T-helper 2 cell treated with Interferon-gamma antibody and Interleukin-4, amounts not matched to agents 5 μg/mL and 100 μg/mL, for 36 hours (primary cell): ENCODE measurements at regions not wholly inside any gene's neighbourhood (a gene's known extent, or its start where the extent isn't known, plus 50 kb on each side); places are given as distances from the start of the nearest gene placed in this dataset.

ENCODE experiments used
- DNase-seq: peaks from one replicate; pipeline ENCODE4 v3.0.0; 2021; ENCODE audit warnings: low spot score
- H3K27ac Mint-ChIP-seq: one replicate; pipeline ENCODE4 v1.8.0; 2021; ENCODE audit warnings: mild to moderate bottlenecking, mixed read lengths
- H3K27me3 Mint-ChIP-seq: one replicate; pipeline ENCODE4 v1.8.0; 2021; ENCODE audit warnings: low read depth, mixed read lengths
- H3K36me3 Mint-ChIP-seq: one replicate; pipeline ENCODE4 v1.8.0; 2021; ENCODE audit warnings: low read depth, mixed read lengths
- H3K4me1 Mint-ChIP-seq: one replicate; pipeline ENCODE4 v1.8.0; 2021; ENCODE audit warnings: low read depth, mixed read lengths
- H3K4me3 Mint-ChIP-seq: one replicate; pipeline ENCODE4 v1.8.0; 2022; ENCODE audit warnings: mild to moderate bottlenecking, moderate library complexity, mixed read lengths
- H3K9me3 Mint-ChIP-seq: one replicate; pipeline ENCODE4 v1.8.0; 2021; ENCODE audit warnings: mixed read lengths

DNA sequence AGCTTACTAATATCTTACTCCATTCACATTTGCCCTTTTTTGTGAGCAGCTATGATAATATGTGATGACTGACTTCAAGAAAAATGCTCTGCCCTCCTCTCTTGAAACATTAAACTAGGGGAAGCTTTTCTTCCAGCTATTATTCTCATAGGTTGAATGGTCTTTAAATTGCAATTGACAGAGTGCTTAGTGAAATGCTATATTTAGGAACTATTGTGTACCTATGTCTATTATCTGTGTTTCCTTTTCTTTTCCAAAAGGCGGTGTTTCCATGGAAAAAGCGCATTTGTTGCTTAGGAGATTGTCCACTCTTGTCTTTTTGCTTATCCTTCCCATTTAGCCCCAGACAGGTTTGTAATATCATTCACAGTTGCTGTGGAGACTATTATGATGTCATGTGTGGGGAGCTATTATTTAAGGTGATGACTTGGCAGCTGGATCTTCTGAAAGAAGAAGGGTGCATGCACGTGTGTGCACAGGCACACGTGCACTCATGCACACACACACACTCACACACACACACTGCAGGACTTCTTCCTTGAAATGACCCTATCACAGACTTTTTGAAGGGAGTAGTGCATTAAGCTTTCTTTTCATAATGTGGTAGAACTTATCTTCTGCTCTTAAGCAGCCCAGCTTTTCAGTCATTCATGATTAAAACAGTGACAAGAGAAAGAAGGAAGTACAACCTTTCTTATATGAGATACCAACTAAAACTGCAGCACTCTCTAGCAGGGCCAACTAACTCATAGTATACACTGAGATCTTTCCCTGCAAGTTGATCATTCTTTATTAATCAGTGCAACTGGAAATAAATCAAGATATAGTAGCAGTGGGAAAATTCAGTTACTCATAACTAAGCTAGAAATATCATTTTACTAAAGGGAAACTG, 340.8 kb upstream of the MTNR1B start:
- no peaks in the 10 kb centered on the region for H3K9me3 Mint-ChIP-seq
- no peaks in the 10 kb centered on the region for H3K36me3 Mint-ChIP-seq
- no peak overlapping the region for H3K4me3 Mint-ChIP-seq
- no peaks in the 10 kb centered on the region for H3K4me1 Mint-ChIP-seq
- no peak for DNase-seq
- no peaks in the 10 kb centered on the region for H3K27me3 Mint-ChIP-seq
- no peak overlapping the region for H3K27ac Mint-ChIP-seq

GRCh38 chr11:92632495-92632894, 337.0 kb upstream of the MTNR1B start:
- no peaks in the 10 kb centered on the region for H3K4me1 Mint-ChIP-seq
- H3K4me3 Mint-ChIP-seq = no peak overlapping the region
- no peak overlapping the region for H3K27ac Mint-ChIP-seq

GRCh38 chr11:92633820-92634219, 335.6 kb upstream of the MTNR1B start:
- Mint-ChIP-seq H3K27me3 (no peaks in the 10 kb centered on the region), H3K36me3 (no peaks in the 10 kb centered on the region), H3K9me3 (no peaks in the 10 kb centered on the region), H3K27ac (no peak overlapping the region), H3K4me1 (no peaks in the 10 kb centered on the region), H3K4me3 (no peak overlapping the region)
- no peak for DNase-seq

More at GRCh38 chr11:92632495-92632894, 337.0 kb upstream of the MTNR1B start:
- no peak for DNase-seq
- Mint-ChIP-seq H3K36me3 (no peaks in the 10 kb centered on the region), H3K27me3 (no peaks in the 10 kb centered on the region), H3K9me3 (no peaks in the 10 kb centered on the region)

DNA sequence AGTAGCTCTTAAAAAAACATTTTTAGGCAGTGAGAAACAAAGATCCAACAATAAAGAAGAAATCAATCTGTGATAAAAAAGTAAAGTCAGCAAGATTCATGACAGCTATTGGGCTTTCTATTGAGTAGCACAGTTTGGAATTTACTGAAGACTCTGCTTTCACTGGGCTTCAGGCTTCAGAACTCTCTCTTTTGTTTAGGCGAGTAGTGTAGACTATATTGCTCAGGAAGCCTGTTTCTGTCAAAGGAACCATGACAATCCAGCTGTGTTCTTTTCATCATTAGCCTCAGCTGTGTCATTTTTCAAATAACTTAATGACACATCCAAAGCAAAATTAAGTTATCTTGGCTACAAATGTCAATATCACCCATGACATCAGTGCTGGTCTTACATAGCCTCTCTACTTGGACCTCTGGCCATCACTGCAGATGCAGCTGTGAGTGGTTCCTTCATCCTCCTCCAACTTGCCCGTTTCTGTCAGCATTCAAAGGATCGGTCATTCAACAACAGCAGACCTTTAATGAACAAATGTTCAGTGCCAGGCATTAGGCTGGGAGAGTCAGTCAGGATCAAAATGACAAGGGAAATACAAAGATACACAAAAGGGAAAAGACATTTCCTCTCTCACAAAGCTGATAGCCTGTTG, 332.8 kb upstream of the MTNR1B start:
- no peaks in the 10 kb centered on the region for H3K9me3 Mint-ChIP-seq
- no peak for DNase-seq
- no peaks in the 10 kb centered on the region for H3K4me1 Mint-ChIP-seq
- no peak overlapping the region for H3K27ac Mint-ChIP-seq
- H3K27me3 Mint-ChIP-seq = no peaks in the 10 kb centered on the region
- no peaks in the 10 kb centered on the region for H3K36me3 Mint-ChIP-seq
- no peak overlapping the region for H3K4me3 Mint-ChIP-seq

DNA sequence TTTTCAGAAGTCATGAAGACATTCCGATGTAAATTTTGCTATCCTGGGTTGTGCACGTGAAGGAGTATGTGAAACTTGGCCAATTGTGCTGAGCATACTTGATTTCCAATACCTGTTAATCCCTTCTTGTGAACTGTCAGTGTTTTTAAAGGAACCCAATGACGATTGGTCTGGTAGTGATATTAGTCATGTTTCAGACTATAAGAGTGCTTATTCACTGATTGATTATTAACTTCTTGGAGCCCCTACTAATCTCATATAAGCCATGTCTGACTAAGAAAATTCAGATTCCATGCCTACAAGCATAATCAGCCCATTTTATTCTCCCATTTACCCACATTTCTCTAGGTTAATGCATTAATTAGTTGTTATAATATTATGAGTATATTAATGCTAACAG, 330.8 kb upstream of the MTNR1B start:
- Mint-ChIP-seq H3K27me3 (no peaks in the 10 kb centered on the region), H3K4me1 (no peaks in the 10 kb centered on the region)

GRCh38 chr11:92642177-92642931, 327.1 kb upstream of the MTNR1B start:
- Mint-ChIP-seq H3K27ac (no peak overlapping the region), H3K4me3 (no peak overlapping the region), H3K36me3 (no peaks in the 10 kb centered on the region), H3K4me1 (no peaks in the 10 kb centered on the region), H3K9me3 (no peaks in the 10 kb centered on the region), H3K27me3 (no peaks in the 10 kb centered on the region)
- DNase-seq = no peak

More for the DNA sequence above, 330.8 kb upstream of the MTNR1B start:
- no peaks in the 10 kb centered on the region for H3K36me3 Mint-ChIP-seq
- no peak overlapping the region for H3K4me3 Mint-ChIP-seq
- no peak overlapping the region for H3K27ac Mint-ChIP-seq
- DNase-seq = no peak
- H3K9me3 Mint-ChIP-seq = no peaks in the 10 kb centered on the region

DNA sequence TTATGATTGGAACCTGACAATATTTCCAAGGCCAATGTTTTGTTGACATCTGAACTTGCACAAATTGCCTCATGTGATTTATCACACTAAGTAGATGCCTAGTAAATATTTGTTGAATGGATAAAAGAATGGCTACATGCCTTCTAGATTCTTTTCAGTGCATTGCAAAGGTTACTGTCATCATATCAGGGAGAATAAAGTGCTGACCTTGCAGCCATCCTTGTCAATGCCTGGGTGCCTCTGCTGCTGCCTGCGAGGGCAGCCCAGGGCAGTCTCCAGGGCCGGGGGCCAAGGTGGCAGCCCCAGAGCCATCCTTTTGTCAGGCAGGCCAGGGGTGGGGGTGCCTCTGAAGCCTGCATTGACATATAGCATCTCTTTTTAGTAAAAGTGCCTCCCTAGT, 325.6 kb upstream of the MTNR1B start:
- Mint-ChIP-seq H3K27ac (no peak overlapping the region), H3K36me3 (no peaks in the 10 kb centered on the region), H3K4me3 (no peak overlapping the region), H3K9me3 (no peaks in the 10 kb centered on the region), H3K4me1 (no peaks in the 10 kb centered on the region), H3K27me3 (no peaks in the 10 kb centered on the region)
- DNase-seq = no peak

DNA sequence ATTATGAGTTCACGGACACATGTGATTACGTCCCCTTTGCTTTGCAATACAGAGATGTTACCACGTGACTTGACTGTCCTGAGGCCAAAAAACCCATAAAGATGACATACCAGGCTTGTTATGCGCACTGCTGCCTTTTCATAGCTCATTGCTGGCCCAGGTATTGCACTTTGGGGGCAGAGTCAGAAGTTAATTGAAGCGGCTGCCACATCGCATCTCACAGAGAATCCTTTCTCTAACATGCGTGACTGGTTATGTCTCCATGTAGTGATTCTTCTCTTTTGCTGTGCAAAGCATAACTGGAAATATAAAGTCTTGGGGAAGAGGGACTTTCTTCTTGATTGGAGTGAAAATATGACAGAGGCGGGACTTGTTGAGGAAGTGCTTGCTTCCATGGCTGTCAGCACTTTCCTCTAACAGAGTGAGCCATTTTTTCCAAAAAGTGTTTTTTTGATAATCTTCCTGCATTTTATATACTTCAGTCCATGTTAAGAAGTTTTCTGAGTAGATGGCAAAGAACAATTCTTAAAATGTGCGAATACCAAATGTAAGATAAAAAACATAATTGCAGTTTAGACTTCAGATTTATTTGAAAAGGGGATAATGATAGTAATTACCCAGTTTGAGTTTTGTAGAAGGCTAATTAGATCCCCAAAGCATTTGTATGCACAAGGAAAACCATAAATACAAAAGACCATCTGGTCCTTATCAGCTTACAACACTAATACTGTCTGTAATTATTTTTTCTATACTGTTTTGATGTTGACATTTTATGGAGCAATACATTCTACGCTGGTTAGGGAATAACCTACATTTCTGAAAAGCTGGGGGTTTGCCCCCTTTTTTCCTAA, 324.6 kb upstream of the MTNR1B start:
- no peaks in the 10 kb centered on the region for H3K36me3 Mint-ChIP-seq
- DNase-seq = no peak
- H3K4me1 Mint-ChIP-seq = no peaks in the 10 kb centered on the region
- H3K9me3 Mint-ChIP-seq = no peaks in the 10 kb centered on the region
- no peaks in the 10 kb centered on the region for H3K27me3 Mint-ChIP-seq
- no peak overlapping the region for H3K27ac Mint-ChIP-seq
- H3K4me3 Mint-ChIP-seq = no peak overlapping the region

DNA sequence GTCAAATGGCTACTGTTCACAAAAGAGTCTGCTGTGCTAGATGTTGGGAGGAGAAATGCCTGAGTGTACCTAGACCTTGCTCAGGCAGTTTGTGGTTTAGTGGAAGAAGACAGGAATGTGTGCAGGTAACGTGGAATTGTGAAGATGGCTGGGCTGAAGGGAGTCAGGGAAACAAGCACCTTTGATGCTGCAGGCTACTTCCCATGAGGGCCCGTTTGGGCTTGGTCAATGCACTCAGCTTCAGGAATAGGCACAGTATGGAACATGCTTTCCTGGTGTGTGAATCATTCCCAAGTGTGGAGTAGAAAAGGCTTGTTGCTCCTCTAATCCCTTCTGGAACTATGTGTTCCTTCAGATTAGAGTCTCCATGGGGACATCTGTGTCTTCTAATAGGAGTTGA, 318.3 kb upstream of the MTNR1B start:
- no peaks in the 10 kb centered on the region for H3K4me1 Mint-ChIP-seq
- H3K4me3 Mint-ChIP-seq = no peak overlapping the region
- DNase-seq = no peak
- no peaks in the 10 kb centered on the region for H3K27me3 Mint-ChIP-seq
- no peaks in the 10 kb centered on the region for H3K9me3 Mint-ChIP-seq
- no peaks in the 10 kb centered on the region for H3K36me3 Mint-ChIP-seq
- H3K27ac Mint-ChIP-seq = no peak overlapping the region

DNA sequence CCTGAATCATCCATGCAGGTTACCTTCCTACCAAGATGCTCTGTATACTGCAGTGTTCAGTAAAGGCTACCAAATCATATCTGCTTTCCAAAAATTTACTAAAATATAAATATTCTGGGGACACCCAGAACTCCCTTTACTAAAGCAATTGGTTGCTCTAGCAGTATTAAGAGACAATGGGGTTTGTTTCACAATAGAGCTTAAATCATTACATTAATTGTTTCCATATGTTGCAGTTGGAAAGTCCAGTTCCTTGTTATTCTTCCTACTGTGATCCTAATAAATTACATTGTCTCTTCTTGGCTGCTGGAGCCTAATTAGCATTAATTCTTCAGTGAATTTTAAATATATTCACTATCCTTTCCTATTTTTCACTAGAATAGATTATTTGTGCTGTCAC, 316.0 kb upstream of the MTNR1B start:
- Mint-ChIP-seq H3K4me3 (no peak overlapping the region), H3K36me3 (no peaks in the 10 kb centered on the region), H3K27ac (no peak overlapping the region), H3K9me3 (no peaks in the 10 kb centered on the region), H3K4me1 (no peaks in the 10 kb centered on the region), H3K27me3 (no peaks in the 10 kb centered on the region)
- no peak for DNase-seq

GRCh38 chr11:92656783-92657182, 312.7 kb upstream of the MTNR1B start:
- Mint-ChIP-seq H3K4me3 (no peak overlapping the region), H3K27me3 (no peaks in the 10 kb centered on the region), H3K36me3 (no peaks in the 10 kb centered on the region), H3K27ac (no peak overlapping the region), H3K4me1 (no peaks in the 10 kb centered on the region), H3K9me3 (no peaks in the 10 kb centered on the region)
- DNase-seq = no peak

DNA sequence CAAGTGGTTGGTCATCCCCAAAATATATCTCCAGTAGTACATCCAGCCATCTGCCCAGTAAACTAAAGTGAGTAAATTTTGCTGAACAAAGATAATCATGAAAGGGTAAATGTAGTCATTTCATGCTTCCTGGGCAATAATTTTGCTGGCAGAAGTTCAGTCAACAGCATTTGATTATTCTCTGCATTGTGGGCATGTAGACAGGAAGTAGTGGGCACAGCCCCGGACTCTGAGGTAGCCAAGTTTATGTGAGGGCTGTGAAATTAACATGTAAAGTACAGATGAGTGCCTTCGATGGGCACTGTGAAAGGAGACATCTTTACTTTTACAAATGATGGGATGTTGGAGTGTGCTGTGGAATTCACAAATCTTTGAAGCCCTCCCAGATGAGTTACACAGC, 312.2 kb upstream of the MTNR1B start:
- Mint-ChIP-seq H3K9me3 (no peaks in the 10 kb centered on the region), H3K4me1 (no peaks in the 10 kb centered on the region), H3K27ac (no peak overlapping the region), H3K36me3 (no peaks in the 10 kb centered on the region), H3K4me3 (no peak overlapping the region), H3K27me3 (no peaks in the 10 kb centered on the region)
- no peak for DNase-seq

DNA sequence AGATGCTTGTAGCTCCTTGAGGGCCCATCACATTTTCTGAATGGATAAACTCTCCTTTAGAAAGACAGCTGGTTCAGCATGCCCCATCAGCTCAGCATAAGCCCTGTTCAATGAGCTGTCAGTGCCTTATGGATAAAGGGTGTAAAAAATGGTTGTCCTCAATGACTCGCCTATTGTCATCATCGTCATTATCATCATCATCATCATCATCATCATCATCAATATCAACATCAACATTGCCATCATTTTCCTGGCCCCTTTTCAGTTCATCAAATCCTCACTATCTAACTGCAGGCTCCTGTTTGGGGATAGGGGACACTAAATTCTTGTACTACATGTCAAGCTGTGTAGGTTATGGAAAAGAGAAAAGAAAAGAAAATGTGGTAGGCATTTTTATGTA, 310.7 kb upstream of the MTNR1B start:
- H3K36me3 Mint-ChIP-seq = no peaks in the 10 kb centered on the region
- no peaks in the 10 kb centered on the region for H3K4me1 Mint-ChIP-seq
- no peaks in the 10 kb centered on the region for H3K27me3 Mint-ChIP-seq
- no peak overlapping the region for H3K4me3 Mint-ChIP-seq
- no peaks in the 10 kb centered on the region for H3K9me3 Mint-ChIP-seq
- no peak overlapping the region for H3K27ac Mint-ChIP-seq
- DNase-seq = no peak
